ENCODE measurements at regions not wholly inside any gene's neighbourhood (a gene's known extent, or its start where the extent isn't known, plus 50 kb on each side); places are given as distances from the start of the nearest gene placed in this dataset.

DNA sequence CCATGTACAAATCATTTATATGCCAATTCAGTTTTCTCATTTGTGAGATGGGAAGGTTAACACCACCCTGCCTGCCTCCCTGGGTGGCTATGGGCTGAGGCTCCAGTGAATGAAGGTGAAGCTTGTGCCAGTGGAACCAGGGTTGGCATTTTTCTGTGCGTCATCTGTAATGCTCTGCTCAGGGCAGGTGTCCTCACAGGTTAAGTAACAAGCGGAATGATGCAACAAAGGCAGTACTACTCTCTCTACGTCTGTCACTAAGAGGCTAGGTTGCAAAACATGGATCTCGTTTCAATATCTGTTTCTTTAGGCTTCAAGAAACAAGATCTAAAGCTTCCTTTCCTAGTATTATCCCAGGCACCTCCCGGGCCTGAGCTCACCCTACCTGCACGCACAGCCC lies 67.0 kb upstream of the ZNF648 start:
- Histone ChIP-seq H3K4me1 (ENCODE audit: insufficient read depth, low read length, severe bottlenecking) (no peaks in the 10 kb centered on the region), H4K20me1 (ENCODE audit: insufficient read depth, low read length) (no peaks in the 10 kb centered on the region), H3K27ac (ENCODE audit: low read depth, low read length, poor library complexity, severe bottlenecking) (no peak overlapping the region), H3K36me3 (ENCODE audit: insufficient read depth, low read length) (no peaks in the 10 kb centered on the region), H3K4me3 (ENCODE audit: low read depth, low read length, poor library complexity, severe bottlenecking) (no peak overlapping the region), H3K9me2 (ENCODE audit: low read depth, low read length) (no peaks in the 10 kb centered on the region), H3K9me3 (ENCODE audit: low read length) (no peaks in the 10 kb centered on the region), H3K79me2 (ENCODE audit: insufficient read depth, low read length) (no peaks in the 10 kb centered on the region), H3K27me3 (ENCODE audit: insufficient read depth, low read length) (no peaks in the 10 kb centered on the region), H2AFZ (ENCODE audit: low read length) (no peak overlapping the region), H3K9ac (ENCODE audit: low read length) (no peak overlapping the region), H3F3A (ENCODE audit: insufficient read depth, low read length) (no peaks in the 10 kb centered on the region), H3K4me2 (ENCODE audit: low read length) (no peak overlapping the region)
- TF ChIP-seq EZH2 (IDR thresholded peaks at IDR 0.05; ENCODE audit: borderline replicate concordance, low read length): no peak
- TF ChIP-seq, protein P1, sequence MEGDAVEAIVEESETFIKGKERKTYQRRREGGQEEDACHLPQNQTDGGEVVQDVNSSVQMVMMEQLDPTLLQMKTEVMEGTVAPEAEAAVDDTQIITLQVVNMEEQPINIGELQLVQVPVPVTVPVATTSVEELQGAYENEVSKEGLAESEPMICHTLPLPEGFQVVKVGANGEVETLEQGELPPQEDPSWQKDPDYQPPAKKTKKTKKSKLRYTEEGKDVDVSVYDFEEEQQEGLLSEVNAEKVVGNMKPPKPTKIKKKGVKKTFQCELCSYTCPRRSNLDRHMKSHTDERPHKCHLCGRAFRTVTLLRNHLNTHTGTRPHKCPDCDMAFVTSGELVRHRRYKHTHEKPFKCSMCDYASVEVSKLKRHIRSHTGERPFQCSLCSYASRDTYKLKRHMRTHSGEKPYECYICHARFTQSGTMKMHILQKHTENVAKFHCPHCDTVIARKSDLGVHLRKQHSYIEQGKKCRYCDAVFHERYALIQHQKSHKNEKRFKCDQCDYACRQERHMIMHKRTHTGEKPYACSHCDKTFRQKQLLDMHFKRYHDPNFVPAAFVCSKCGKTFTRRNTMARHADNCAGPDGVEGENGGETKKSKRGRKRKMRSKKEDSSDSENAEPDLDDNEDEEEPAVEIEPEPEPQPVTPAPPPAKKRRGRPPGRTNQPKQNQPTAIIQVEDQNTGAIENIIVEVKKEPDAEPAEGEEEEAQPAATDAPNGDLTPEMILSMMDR (IDR thresholded peaks at IDR 0.05; ENCODE audit: low read length): no peak

DNA sequence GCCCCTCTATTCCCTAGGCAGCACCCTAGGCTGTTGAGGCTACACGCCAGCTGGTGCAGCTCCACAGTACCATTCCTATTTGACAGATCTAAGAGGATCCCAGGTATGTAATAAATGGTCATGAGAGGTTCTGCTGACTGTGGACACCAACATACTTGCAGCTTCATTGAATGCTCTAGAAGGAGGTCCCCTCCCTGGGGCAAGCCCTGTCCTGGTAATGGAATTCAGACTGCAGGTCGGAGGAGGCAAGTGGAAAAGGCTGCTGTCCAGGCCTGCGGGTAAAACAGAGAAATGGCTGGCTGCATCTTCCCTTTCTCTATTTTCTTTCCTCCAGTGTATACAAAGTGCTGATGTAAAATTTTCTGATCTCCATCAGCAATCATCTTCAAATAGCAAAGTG lies 66.1 kb upstream of the ZNF648 start:
- H3K9me3 ChIP-seq (ENCODE audit: low read length): no peaks in the 10 kb centered on the region
- no peaks in the 10 kb centered on the region for H3F3A ChIP-seq (ENCODE audit: insufficient read depth, low read length)
- no peaks in the 10 kb centered on the region for H3K79me2 ChIP-seq (ENCODE audit: insufficient read depth, low read length)
- H3K4me2 ChIP-seq (ENCODE audit: low read length): no peak overlapping the region
- no peaks in the 10 kb centered on the region for H3K36me3 ChIP-seq (ENCODE audit: insufficient read depth, low read length)
- no peak for TF ChIP-seq EZH2 (IDR thresholded peaks at IDR 0.05; ENCODE audit: borderline replicate concordance, low read length)
- TF ChIP-seq, protein P1 (IDR thresholded peaks at IDR 0.05; ENCODE audit: low read length): no peak
- H3K27me3 ChIP-seq (ENCODE audit: insufficient read depth, low read length): no peaks in the 10 kb centered on the region
- H3K4me1 ChIP-seq (ENCODE audit: insufficient read depth, low read length, severe bottlenecking): no peaks in the 10 kb centered on the region
- H3K9me2 ChIP-seq (ENCODE audit: low read depth, low read length): no peaks in the 10 kb centered on the region
- H2AFZ ChIP-seq (ENCODE audit: low read length): no peak overlapping the region
- H4K20me1 ChIP-seq (ENCODE audit: insufficient read depth, low read length): no peaks in the 10 kb centered on the region
- no peak overlapping the region for H3K4me3 ChIP-seq (ENCODE audit: low read depth, low read length, poor library complexity, severe bottlenecking)
- H3K27ac ChIP-seq (ENCODE audit: low read depth, low read length, poor library complexity, severe bottlenecking): no peak overlapping the region
- no peak overlapping the region for H3K9ac ChIP-seq (ENCODE audit: low read length)

DNA sequence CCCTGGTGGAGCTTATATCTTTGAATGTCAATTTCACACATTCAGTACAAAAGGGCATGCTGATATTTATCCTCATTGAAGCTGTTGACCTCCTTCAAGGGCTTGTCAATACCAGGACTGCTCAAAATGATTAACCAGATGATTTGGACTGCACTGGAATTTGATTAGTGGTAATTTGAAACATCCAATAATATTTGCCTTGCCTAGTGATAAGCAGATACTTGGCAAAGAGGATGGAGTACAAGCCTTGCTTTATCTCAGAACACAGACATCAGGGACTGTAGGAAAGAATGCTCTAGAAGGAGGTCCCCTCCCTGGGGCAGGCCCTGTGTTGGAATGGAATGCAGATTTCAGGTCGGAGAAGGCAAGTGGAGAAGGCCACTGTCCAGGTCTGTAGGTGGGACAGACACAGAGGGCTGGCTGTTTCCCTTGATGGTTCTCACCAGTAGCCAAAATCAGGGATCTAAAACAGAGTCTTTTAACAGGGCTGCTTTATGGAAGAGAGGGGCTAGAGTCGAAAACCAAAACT lies 64.8 kb upstream of the ZNF648 start:
- Histone ChIP-seq H3K27ac (ENCODE audit: low read depth, low read length, poor library complexity, severe bottlenecking) (no peak overlapping the region), H3K9me2 (ENCODE audit: low read depth, low read length) (no peaks in the 10 kb centered on the region), H3K27me3 (ENCODE audit: insufficient read depth, low read length) (no peaks in the 10 kb centered on the region), H3K4me2 (ENCODE audit: low read length) (no peak overlapping the region), H4K20me1 (ENCODE audit: insufficient read depth, low read length) (no peaks in the 10 kb centered on the region), H2AFZ (ENCODE audit: low read length) (no peak overlapping the region), H3K36me3 (ENCODE audit: insufficient read depth, low read length) (no peaks in the 10 kb centered on the region), H3K4me3 (ENCODE audit: low read depth, low read length, poor library complexity, severe bottlenecking) (no peak overlapping the region), H3K4me1 (ENCODE audit: insufficient read depth, low read length, severe bottlenecking) (no peaks in the 10 kb centered on the region), H3K9me3 (ENCODE audit: low read length) (no peaks in the 10 kb centered on the region), H3K9ac (ENCODE audit: low read length) (no peak overlapping the region), H3F3A (ENCODE audit: insufficient read depth, low read length) (no peaks in the 10 kb centered on the region), H3K79me2 (ENCODE audit: insufficient read depth, low read length) (no peaks in the 10 kb centered on the region)
- TF ChIP-seq EZH2 (IDR thresholded peaks at IDR 0.05; ENCODE audit: borderline replicate concordance, low read length): no peak
- TF ChIP-seq, protein P1 (IDR thresholded peaks at IDR 0.05; ENCODE audit: low read length): no peak

Measured in OCI-LY1 (cell line).